HEK293T (cell line): ENCODE measurements at regions not wholly inside any gene's neighbourhood (a gene's known extent, or its start where the extent isn't known, plus 50 kb on each side); places are given as distances from the start of the nearest gene placed in this dataset.
A peak's percentile ranks its signal among the peaks of the same experiment; 100 is the strongest.

Experiments
- CTCF ChIA-PET: fragments of 350-600 bp; formaldehyde crosslinking; extraction: SDS; loops from one replicate; lab custom pipeline; 2021; ENCODE audit warnings: antibody characterized with exemption, inconsistent platforms; lab: Yijun Ruan, JAX
- POLR2A ChIA-PET: fragments of 350-600 bp; formaldehyde crosslinking; extraction: SDS; loops from one replicate; lab custom pipeline; 2020; ENCODE audit warnings: antibody characterized with exemption, inconsistent platforms; lab: Yijun Ruan, JAX
- DNase-seq: peaks from one replicate; pipeline ENCODE4 v3.0.0; 2012; ENCODE audit warnings: mixed read lengths; ENCODE audit errors: extremely low spot score
- ARNT ChIP-seq: fragments of 450-650 bp; IDR thresholded peaks from 2 replicates; pipeline ENCODE4 v1.6.1; 2017; ENCODE audit warnings: mild to moderate bottlenecking
- BHLHE40 ChIP-seq: fragments of 450-650 bp; IDR thresholded peaks from 2 replicates; pipeline ENCODE4 v1.6.1; 2016; ENCODE audit warnings: mild to moderate bottlenecking, moderate library complexity, borderline replicate concordance
- CTBP1 ChIP-seq: fragments of 450-650 bp; IDR thresholded peaks from 2 replicates; pipeline ENCODE4 v1.6.1; 2016; ENCODE audit warnings: borderline replicate concordance
- ELF4 ChIP-seq: fragments of 450-650 bp; IDR thresholded peaks from 2 replicates; pipeline ENCODE4 v1.6.1; 2017; ENCODE audit warnings: antibody characterized with exemption
- FOXA1 ChIP-seq: fragments of 450-650 bp; IDR thresholded peaks from 2 replicates; pipeline ENCODE4 v1.6.1; 2016; ENCODE audit warnings: mild to moderate bottlenecking
- FOXK2 ChIP-seq: fragments of 450-650 bp; IDR thresholded peaks from 2 replicates; pipeline ENCODE4 v1.6.1; 2016; ENCODE audit warnings: mild to moderate bottlenecking
- FOXM1 ChIP-seq: fragments of 450-650 bp; IDR thresholded peaks from 2 replicates; pipeline ENCODE4 v1.6.1; 2017; ENCODE audit warnings: mild to moderate bottlenecking, borderline replicate concordance
- HDGF ChIP-seq: fragments of 450-650 bp; IDR thresholded peaks from 2 replicates; pipeline ENCODE4 v1.6.1; 2017; ENCODE audit warnings: antibody characterized with exemption, borderline replicate concordance
- L3MBTL2 ChIP-seq: fragments of 450-650 bp; conservative IDR thresholded peaks from 2 replicates; pipeline ENCODE4 v1.6.1; 2016; ENCODE audit warnings: mild to moderate bottlenecking
- LEF1 ChIP-seq: fragments of 450-650 bp; IDR thresholded peaks from 2 replicates; pipeline ENCODE4 v1.6.1; 2017; ENCODE audit warnings: mild to moderate bottlenecking, borderline replicate concordance
- NFRKB ChIP-seq: fragments of 450-650 bp; IDR thresholded peaks from 2 replicates; pipeline ENCODE4 v1.6.1; 2016; ENCODE audit warnings: mild to moderate bottlenecking, moderate library complexity
- PKNOX1 ChIP-seq: fragments of 450-650 bp; IDR thresholded peaks from 2 replicates; pipeline ENCODE4 v1.6.1; 2016
- SP1 ChIP-seq: fragments of 450-650 bp; IDR thresholded peaks from 2 replicates; pipeline ENCODE4 v1.6.1; 2017
- SUZ12 ChIP-seq: fragments of 450-650 bp; IDR thresholded peaks from 2 replicates; pipeline ENCODE4 v1.6.1; 2016; ENCODE audit warnings: mild to moderate bottlenecking
- TARDBP ChIP-seq: fragments of 450-650 bp; IDR thresholded peaks from 2 replicates; pipeline ENCODE4 v1.6.1; 2016
- ZNF384 ChIP-seq: fragments of 450-650 bp; IDR thresholded peaks from 2 replicates; pipeline ENCODE4 v1.6.1; 2016

- POLR2A ChIA-PET, result no interaction called here
- CTCF ChIA-PET, result interaction anchor here (1.0 to 1.8 kb wide), 2 partner anchors 12 to 380 kb away, joined by 3 to 8 read pairs; no protein-coding TSS in a partner anchor
- no peak for TF ChIP-seq ZNF384
- TF ChIP-seq CTBP1, result no peak
- TF ChIP-seq NFRKB, result no peak
- TF ChIP-seq ARNT, result no peak
- TF ChIP-seq SP1, result no peak
- TF ChIP-seq FOXA1, result no peak
- no peak for TF ChIP-seq TARDBP
- TF ChIP-seq L3MBTL2, result no peak
- no peak for TF ChIP-seq LEF1
- TF ChIP-seq PKNOX1, result no peak
- TF ChIP-seq FOXM1, result no peak
- TF ChIP-seq HDGF, result no peak
- TF ChIP-seq BHLHE40, result no peak
- TF ChIP-seq FOXK2, result no peak
- no peak for TF ChIP-seq ELF4
- no peak for DNase-seq
Measured at GRCh38 chr13:27327633-27328032, 57.0 kb downstream of the RASL11A start.

- ChIA-PET POLR2A (no interaction called here), CTCF (interaction anchor here (0.6 to 1.8 kb wide), 2 partner anchors 10 to 23 kb away, joined by 3 to 8 read pairs; no protein-coding TSS in a partner anchor)
- no peak for DNase-seq
- TF ChIP-seq ARNT, result no peak
- no peak for TF ChIP-seq ELF4
- TF ChIP-seq FOXM1, result no peak
- TF ChIP-seq BHLHE40, result no peak
- TF ChIP-seq HDGF, result no peak
- TF ChIP-seq SUZ12, result no peak
Measured at GRCh38 chr13:27329210-27329609, 58.6 kb downstream of the RASL11A start.

- CTCF ChIA-PET, result interaction anchor here (0.8 kb wide), 1 partner anchor 208 kb away, joined by 3 read pairs; no protein-coding TSS in a partner anchor
- DNase-seq, result no peak
- POLR2A ChIA-PET, result no interaction called here
- no peak for TF ChIP-seq FOXM1
- TF ChIP-seq SUZ12, result no peak
- no peak for TF ChIP-seq L3MBTL2
- TF ChIP-seq TARDBP, result no peak
- TF ChIP-seq CTBP1, result no peak
- TF ChIP-seq ARNT, result no peak
- no peak for TF ChIP-seq ELF4
- TF ChIP-seq HDGF, result no peak
Measured at GRCh38 chr13:27334774-27335435, 64.3 kb downstream of the RASL11A start.

- POLR2A ChIA-PET, result no interaction called here
- CTCF ChIA-PET, result interaction anchor here (0.8 to 1.0 kb wide), 2 partner anchors 26 to 389 kb away, joined by 3 to 5 read pairs; no protein-coding TSS in a partner anchor
Measured at GRCh38 chr13:27336014-27336673, 65.5 kb downstream of the RASL11A start.

GRCh38 chr13:27338207-27338606, 67.6 kb downstream of the RASL11A start:
- no peak for TF ChIP-seq ELF4
- TF ChIP-seq ZNF384, result no peak
- TF ChIP-seq SP1, result no peak
- ChIA-PET POLR2A (no interaction called here), CTCF (interaction anchor here (1.5 to 3.3 kb wide), 3 partner anchors 10 to 28 kb away, joined by 3 to 22 read pairs (median 8); no protein-coding TSS in a partner anchor)
- no peak for DNase-seq

More at GRCh38 chr13:27336014-27336673, 65.5 kb downstream of the RASL11A start:
- no peak for DNase-seq
- TF ChIP-seq TARDBP (no peak), ARNT (no peak), HDGF (no peak), FOXK2 (no peak), ZNF384 (no peak), ELF4 (no peak), SUZ12 (no peak), NFRKB (no peak), FOXA1 (no peak), CTBP1 (no peak), L3MBTL2 (no peak)

GRCh38 chr13:27338816-27339215, 68.2 kb downstream of the RASL11A start:
- CTCF ChIA-PET, result interaction anchor here (0.6 to 3.3 kb wide), 18 partner anchors 8 to 1825 kb away, joined by 3 to 22 read pairs (median 3); partner anchors contain the start of gene RASL11A
- DNase-seq, result peak; percentile 57
- TF ChIP-seq ZNF384 (peak; percentile 96), FOXA1 (no peak)

GRCh38 chr13:27339299-27339698, 68.7 kb downstream of the RASL11A start:
- peak; percentile 65 for DNase-seq
- TF ChIP-seq FOXM1 (no peak), NFRKB (no peak), SUZ12 (no peak), SP1 (no peak), L3MBTL2 (no peak), LEF1 (no peak), TARDBP (no peak), HDGF (no peak), FOXK2 (no peak), ZNF384 (no peak), FOXA1 (no peak), CTBP1 (no peak), ARNT (no peak), ELF4 (no peak), PKNOX1 (no peak)
- ChIA-PET CTCF (interaction anchor here (0.6 to 3.3 kb wide), 21 partner anchors 8 to 1826 kb away, joined by 3 to 22 read pairs (median 3); partner anchors contain the start of gene RASL11A), POLR2A (no interaction called here)

More at GRCh38 chr13:27338816-27339215, 68.2 kb downstream of the RASL11A start:
- POLR2A ChIA-PET, result no interaction called here
